GDM1 (cell line): ENCODE measurements at regions not wholly inside any gene's neighbourhood (a gene's known extent, or its start where the extent isn't known, plus 50 kb on each side); places are given as distances from the start of the nearest gene placed in this dataset.

Experiments used
- DNase-seq: peaks from one replicate; lab custom pipeline; 2025; lab: John Stamatoyannopoulos, UW

DNA sequence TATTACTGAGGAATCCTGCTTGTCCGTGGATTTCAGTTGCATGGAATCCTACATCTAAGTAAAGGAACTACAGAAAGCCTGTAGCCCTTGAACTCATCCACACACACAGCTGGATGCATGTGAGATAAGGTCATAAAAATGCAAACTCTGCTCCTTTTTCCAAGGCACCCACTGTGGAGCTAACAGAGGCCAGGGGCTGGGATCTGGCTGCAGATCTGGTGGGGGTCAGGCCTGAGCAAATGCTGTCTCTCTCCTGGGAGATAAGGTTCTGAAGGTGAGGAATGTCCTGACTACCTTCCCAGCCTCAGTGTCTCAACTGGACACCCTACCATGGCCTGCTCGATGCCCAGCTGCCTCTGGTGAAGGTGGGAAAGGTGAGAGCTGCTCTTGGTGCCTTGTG is 321.5 kb downstream of the LRFN2 start:
- DNase-seq, result no peak

DNA sequence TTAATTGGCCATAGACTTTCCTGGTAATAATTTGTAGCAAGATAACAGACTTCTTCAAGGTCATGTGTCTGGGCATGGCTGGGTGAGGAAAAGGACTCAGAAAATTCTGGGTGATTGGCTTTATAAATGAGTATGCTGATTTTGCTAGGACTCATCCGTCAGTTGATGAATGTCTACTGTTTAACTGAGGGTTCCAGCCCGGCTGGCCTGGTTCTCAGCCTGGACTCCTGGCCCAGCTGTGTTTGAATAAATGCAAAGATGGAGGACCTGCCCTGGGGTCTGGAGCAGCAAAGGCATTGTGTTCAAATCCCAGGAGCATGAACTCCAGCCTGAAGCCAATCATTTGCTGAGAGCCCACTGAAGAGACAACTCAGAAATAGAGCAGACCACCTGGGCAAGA is 323.2 kb downstream of the LRFN2 start:
- DNase-seq, result no peak

DNA sequence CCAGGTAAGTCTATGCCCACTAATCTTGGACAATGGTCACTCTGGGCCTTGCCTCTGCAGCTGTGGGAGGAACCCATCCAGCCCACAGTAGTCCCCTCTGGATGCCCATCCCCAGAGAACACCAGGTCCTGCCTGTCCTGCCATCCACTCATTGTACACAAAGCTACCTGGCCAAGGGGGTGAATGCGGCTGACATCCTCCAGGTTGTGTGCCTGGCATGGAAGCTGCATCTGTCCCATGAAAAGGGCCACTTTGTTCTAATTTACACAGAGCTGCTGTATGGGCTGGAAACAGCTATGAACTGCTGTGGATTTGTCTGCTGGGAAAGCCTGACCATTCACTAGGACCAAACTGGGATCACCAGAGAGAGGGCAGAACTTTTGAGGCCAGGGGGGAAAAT is 324.8 kb downstream of the LRFN2 start:
- no peak for DNase-seq

DNA sequence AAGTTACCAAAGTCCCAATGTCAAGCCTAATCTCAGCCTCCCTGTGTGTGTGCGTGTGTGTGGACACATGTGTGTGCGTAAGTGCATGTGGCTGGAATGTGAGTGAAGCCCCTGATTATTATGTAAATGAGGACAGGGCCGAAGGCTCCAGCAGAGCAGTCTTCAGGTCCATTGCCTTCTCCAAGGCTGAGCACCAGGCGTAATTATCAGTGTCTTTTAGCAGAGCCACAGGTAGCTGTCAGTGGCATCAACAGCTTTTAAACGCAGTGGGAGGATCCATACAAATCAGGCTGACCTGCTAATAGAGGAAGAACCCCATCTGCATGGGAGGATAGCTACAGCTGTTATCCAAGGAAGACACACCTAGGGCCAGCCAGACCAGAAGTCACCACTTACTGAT is 324.3 kb upstream of the MOCS1 start:
- DNase-seq, result no peak

DNA sequence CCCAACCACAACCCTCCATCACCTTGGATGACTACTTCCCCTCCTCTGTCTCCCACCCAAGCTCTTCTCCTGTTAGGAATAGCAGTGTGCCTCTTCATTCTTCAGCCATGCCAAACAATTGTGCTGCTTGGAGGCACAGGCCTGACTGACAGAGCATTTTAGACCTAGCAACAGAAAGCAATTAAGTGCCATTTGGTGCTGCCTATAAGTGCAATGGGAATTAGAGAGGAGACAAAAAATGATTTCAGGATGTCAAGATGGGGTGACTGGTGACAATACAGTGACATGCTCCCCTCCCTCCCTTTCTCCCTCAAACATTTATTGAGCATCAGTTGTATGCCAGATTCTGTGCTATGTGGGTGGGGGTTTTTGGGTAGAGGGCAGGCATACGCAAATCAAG is 322.6 kb upstream of the MOCS1 start:
- DNase-seq, result no peak

DNA sequence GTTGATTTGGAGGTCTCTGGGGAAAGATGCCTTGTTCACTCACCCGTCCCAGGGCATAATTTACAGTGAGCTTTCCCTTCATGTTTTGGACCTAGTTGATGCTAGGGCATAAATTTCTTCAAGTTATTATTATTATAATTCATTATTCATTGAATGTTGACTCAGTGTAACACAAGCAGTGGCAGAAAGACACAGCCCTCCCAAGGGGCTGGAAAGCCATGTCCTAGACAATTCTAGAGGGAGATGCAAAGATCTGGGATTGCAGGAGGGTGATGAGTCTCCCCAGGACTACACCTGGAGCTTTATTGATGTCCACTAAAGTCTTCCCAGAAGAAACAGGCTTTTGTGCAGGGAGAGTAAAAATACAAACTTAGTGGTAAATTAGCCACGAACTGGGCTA is 322.0 kb upstream of the MOCS1 start:
- no peak for DNase-seq

DNA sequence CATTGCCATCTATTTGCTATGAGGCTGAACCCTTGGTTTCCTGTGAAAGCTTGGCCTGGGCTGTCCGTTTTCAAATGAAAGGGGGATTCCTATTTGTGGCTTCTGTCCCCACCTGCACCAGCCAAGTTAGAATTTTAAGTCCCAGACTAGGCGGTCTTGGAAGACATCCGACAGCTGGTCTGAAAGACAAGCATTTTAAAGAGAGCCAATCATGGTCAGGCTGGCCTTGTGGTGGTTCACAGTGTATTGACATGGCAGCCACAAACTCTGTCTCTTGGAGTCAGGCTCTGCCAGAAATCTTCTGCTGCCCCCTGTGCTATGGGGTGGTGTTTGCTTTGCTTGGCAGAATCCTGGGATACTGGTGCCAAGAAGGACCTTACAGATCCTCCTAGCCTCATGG is 319.2 kb upstream of the MOCS1 start:
- DNase-seq, result no peak

DNA sequence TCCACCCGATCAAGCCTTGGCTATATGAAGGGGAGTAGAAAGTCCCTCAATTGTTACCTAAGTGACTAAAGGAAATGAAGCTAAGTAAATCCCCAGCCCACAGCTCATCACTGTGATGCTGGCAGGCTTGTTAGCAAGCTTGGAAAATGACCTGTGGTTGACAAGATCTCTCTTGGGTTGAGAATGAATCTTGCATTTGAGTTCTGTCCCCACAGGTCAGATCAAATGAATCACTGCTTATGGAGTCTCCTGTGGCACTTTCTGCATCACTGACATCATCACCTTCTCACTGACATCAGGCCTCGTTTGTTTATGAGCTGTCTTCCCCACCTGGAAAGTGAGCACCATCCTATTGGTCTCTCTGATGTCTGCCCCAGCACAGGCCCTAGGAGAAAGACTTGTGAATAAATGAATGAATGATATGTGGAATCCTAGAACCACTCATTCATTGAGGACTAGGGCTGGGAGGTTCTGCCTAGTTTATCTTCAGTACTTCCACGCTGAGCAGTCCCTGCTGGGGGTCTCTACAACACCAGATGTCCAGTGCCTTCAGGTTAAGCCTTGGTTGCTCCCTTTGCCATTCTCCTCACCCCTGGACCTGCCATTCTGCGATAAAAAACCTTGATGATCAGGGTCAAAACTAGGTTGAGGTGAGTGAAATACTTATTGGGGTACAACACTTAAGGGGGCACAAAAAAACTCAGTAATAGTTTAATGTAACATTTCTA is 318.4 kb upstream of the MOCS1 start:
- no peak for DNase-seq

DNA sequence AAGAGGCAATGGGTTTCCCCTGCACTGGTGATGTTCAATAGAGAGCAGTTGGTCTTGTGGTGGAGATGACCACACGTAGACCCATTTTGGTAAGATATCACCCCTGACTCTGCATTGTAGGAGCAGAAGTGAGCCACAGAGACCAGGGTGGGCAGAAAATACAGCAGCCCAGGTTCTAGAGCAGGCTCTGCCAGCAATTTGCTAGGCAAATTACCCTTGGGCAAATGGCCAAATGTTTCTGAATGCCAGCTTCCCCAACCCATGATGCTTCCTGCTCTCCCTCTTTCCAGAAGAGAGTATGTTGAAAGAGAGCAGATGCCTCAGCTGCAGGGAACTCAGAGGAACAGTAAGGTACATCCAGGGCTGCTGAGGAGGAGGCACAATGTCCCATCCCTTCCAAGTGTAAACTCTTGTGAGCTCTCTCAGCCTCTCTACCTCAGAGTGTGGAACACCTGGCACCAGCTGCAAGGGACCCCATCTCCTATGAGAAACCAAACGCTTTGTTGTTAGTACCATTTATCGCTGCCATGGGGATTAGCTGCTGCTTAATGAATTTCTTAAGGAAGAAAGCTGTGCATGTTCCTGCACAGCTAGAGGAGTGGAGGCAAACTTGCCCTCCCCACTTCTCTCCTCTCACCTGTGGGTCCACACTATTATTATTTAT is 317.5 kb upstream of the MOCS1 start:
- DNase-seq, result no peak

DNA sequence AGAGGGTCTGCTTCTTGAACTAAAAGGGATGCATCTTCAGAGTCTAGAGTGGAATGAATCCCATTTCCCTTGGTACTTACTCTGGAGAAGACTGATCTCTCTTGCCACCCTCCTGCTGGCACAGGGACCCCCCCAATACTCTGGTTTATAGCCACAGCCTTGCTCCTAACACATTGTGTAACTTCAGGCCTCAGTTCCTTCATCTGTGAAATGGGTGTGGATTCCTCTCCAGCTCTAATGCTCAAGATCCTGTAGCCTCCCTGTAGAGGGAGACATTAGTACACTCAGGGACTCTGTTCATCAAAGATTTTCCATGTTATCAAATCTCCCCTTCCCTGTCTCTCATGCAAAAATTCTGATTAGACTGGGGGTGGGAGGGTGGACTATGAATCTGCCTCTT is 315.7 kb upstream of the MOCS1 start:
- DNase-seq, result no peak

DNA sequence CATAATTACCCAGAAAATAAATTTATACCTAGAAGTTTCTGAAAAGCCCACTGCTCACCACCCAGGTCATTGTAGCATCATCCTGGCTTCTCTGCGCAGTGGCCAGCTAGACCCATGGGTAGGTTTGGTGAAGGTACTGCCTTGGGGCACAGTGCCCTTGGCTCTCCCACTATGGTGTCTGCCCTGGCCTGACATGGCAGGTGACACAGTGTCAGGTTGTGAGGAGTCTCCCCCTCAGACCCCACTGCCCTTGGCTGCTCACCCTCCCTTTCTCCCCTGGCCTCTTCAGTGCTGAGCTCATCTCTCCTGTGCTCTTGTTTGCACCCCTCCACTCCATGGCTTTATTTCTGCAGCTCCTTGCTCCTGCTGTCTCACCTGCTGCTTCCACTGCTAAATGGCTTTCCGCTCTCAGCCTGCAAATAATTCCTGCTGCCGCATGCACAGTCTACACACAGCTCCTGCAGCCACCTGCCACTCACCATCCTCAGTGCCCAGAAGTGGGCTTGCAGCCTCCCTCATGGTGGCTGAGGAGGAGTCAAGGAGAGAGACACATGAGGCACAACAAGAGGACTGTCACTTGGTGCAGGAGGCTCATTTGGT is 313.4 kb upstream of the MOCS1 start:
- no peak for DNase-seq

DNA sequence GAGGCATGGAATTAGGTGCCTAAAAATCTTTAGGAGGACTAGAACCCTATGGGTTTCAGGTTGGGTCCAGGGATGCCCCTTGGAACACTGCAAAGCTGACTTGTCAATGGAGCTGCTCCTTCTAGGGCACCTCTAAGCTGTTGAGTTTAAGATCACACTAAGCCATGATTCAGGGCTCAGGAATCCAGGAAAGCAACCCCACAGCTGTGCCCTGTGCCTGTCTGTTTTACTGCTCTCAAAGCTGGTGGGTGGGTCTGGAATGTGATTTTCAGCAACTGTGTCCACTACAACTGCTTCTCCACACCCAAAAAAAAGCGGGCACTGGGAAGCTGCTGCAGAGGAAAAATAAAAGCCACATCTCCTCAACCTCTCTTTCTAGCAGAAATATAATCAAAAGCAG is 310.4 kb upstream of the MOCS1 start:
- DNase-seq, result no peak

DNA sequence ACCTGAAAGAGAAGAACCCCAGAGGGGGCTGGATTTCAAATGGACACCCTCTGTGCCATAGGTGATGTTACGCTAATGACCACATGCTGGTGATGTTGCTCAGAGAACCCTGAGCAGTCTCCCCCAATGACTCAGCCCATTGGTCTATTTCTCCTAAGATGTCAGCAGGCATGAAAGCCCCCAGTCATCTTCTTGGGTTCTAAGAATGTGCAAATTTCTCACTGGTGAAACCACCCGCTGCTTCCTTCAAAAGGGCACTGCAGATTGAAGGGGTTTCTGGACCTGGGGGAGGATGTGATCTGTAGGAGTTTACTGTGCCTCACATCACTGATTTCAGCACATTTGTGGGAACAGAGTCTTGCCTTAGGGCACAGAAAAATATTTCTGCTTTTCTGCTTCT is 298.4 kb upstream of the MOCS1 start:
- DNase-seq, result no peak

DNA sequence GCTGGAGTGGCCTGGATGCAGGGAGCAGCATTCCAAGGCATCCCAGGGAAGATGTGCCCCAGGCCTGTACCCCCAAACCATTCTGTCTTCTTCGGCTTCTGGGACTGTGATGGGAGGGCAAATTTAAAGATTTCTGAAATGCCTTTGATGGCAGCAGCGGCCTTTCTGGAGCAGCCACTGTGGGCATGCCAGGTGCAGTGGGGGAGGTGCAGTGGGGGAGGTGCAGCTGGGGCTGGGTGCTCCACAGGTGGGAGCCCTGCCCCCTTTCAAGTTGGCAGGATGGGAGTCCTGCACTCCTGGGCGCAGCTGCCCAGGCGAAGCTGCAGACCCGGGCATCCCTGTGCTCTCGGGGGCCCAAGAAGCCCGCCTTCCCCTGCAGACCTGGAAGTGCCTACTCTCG is 293.5 kb upstream of the MOCS1 start:
- no peak for DNase-seq

DNA sequence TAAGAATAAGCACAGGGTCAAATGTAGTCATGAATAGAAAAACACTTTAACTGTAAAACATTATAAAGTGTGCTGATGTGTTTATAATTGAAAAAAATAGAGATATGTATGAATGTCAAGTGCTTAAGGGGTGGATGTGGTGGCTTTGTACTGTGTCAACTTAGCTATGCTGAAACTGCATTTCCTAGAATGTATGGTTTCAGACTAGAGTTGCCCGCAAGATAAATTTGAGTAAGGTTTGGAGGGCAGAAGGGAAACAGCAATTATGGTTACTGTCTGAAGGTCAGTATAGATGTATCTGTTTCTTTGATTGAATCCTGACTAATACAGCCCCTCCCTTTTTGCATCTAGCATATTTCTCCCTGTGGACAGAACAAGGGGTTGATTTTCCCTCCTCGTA is 288.1 kb upstream of the MOCS1 start:
- DNase-seq, result no peak

DNA sequence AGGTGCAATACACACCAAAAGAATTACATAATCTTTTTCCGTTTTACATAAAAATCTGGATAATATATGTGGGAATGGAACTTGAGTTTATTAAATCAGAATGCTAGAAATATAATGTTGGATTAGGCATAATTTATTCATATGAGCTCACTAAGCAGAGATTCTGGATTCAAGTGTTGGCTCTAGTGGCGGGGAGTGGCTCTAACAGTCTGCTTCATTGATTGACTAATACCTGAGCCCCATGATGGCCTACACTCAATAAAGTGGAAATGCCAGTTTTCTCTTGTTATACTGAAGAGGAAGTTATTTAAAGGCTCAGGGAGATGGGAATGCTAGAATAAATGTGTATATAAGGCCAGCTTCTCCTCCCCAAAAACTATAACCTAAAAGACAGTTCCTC is 285.5 kb upstream of the MOCS1 start:
- no peak for DNase-seq

DNA sequence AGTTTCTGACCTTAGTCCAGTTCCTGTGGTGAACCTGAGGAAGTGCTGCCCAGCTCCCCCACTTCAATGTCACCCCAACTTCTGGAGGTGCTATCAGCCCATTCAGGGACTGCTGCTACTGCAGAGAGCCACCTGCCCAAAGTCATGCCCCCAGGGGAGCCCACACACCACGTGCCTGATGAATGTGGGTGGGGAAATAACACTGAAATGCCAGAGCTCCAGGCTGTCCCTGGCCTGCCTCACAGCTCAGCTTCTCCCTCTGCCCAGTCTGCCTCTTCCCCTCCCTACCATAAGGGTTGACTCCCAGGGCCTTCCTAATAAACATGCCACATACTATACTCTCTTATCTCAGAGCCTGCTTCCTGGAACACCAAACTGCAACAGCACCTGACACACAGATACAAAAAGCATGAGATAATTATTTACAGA is 276.4 kb upstream of the MOCS1 start:
- no peak for DNase-seq

DNA sequence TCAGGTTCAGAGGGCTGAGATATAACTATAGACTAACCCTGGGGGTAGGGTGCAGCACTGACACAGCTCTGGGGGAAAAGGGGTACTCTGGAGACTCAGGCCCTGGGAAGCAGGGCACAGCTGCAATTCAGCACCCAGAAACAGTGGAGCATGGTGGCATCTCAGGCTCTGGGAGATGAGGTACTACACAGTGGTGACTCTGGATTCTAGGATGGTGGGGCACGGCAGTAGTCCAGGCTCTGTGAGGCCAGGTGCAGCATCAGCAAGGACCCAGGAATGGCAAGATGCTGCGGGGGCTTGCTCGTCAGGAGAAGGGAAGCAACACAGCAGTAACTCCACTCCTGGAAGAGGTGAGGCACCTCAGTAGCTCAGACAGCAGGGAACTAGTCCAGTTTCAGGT is 271.5 kb upstream of the MOCS1 start:
- no peak for DNase-seq

DNA sequence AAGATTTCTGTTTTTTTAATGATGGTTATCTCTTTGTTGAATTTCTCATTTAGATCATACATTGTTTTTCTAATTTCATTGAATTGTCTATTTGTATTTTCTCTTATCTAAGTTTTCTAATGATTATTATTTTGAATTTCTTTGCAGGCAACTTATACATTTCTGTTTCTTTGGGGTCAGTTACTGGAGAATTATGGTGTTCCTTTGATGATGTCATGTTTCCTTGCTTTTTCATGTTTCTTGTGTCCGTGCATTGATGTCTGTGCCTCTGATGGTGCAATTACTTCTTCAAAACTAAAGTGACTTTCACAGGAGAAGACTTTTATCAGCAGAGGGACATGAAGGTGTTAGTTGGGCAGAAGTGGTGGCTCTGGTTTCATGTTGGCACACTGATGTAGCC is 270.7 kb upstream of the MOCS1 start:
- no peak for DNase-seq

DNA sequence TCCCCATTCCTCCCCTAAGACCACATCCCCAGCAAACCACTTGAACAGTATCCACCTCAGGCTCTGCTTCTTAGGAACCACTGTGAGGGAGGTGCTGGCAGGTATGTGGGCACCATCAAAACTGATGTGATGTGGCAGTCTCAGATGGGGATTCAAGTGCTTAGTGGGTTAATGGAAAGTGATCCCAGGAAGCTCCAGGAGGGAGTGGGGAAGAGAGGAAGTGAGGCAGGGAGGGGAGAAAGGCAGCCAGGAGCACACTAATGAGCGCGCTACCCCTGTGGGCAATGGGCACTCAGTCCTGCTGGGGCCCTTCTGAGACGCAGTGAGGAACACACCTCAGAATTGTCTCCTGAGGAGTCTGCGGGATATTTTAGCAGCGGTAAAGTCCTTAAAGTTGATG is 263.1 kb upstream of the MOCS1 start:
- no peak for DNase-seq

DNA sequence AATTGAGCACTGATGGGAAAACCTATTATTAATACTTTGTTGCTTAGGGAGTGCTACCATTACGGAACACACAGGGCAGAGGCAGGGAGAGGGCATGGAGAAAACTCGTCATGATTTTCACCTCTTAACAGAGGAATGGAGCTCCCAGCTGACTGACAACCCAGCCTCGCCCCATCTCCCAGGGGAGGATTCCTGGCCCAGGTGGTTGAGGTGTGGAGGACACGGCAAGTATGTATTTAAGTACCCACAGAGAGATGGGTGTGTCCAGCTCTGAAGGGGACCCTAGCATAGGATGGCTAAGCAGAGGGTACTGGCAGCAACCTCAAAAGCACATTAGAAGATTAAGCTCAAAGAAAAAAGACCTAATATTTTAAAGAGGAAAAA is 261.9 kb upstream of the MOCS1 start:
- DNase-seq, result no peak

DNA sequence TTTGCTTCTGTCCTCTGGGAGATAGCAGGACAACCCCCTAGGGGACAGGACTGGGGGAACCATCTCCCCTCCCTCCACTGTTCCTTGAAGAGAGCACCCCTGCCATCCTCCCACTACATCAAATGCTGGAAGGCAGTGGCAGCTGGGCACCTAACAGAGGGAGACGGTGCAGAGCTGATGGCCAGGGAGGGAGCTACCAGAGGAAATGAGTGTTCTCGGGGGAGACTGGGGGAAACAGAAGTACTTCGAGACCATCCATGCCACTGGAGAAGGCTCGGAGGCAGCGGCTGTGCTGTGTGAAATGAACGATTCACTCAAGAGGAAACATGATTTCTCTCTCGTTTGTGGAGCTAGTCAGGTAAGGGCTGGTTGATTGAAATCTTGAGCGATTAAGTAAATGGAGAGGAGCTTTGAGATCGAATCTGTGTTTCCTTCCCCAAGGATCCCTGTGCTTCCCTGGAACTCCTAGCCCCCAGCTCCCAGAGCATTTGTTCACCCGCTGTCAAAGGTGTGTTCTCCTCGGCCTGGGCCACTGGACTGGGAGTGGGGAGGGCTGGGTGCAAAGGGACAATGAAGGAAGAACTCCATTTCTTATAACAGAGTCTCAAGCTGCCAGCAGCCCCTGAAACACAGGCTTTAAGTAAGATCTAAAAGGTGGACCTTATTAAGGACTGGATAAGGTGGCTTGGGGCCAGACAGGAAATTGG is 261.3 kb upstream of the MOCS1 start:
- DNase-seq, result no peak
